ENCODE measurements at regions not wholly inside any gene's neighbourhood (a gene's known extent, or its start where the extent isn't known, plus 50 kb on each side); places are given as distances from the start of the nearest gene placed in this dataset.

GRCh38 chr10:121305066-121305465 is 293.2 kb downstream of the FGFR2 start:
- no peak for TF ChIP-seq SUZ12 (IDR thresholded peaks at IDR 0.05)
- no peak for TF ChIP-seq ELF4 (IDR thresholded peaks at IDR 0.05)
- TF ChIP-seq FOXK2 (IDR thresholded peaks at IDR 0.05) = no peak
- TF ChIP-seq BHLHE40 (IDR thresholded peaks at IDR 0.05; ENCODE audit: borderline replicate concordance) = no peak
- TF ChIP-seq L3MBTL2 (conservative IDR thresholded peaks at IDR 0.05) = no peak
- TF ChIP-seq SP1 (IDR thresholded peaks at IDR 0.05) = no peak
- TF ChIP-seq NFRKB (IDR thresholded peaks at IDR 0.05) = no peak
- no peak for TF ChIP-seq ZNF384 (IDR thresholded peaks at IDR 0.05)
- TF ChIP-seq PKNOX1 (IDR thresholded peaks at IDR 0.05) = no peak
- TF ChIP-seq ARNT (IDR thresholded peaks at IDR 0.05) = no peak
- TF ChIP-seq FOXA1 (IDR thresholded peaks at IDR 0.05) = no peak
- no peak for TF ChIP-seq HDGF (IDR thresholded peaks at IDR 0.05; ENCODE audit: borderline replicate concordance)
- TF ChIP-seq LEF1 (IDR thresholded peaks at IDR 0.05; ENCODE audit: borderline replicate concordance) = no peak

Data from HEK293T (cell line).